ENCODE measurements at regions not wholly inside any gene's neighbourhood (a gene's known extent, or its start where the extent isn't known, plus 50 kb on each side); places are given as distances from the start of the nearest gene placed in this dataset.

DNA sequence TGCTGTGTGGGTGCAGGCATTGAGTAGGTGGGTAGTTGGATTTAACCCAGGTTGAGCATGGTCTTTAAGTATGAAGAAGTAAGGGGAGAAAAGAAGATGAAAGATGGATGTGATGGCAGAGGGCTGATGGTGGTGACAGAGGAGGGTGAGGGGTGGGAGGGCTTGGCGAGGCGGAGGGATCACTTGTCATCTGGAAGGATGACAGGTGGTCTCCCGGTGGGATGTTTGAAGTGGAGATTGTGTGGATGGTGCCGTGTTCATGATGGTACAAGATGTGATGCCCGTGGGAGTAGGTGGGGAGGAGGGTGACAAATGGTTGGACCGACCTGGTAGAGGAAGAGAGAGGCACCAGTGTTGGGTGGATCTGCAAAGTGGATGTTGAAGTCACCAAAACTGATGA, 208.8 kb downstream of the RPLP1 start:
- no peak for TF ChIP-seq POLR2A (IDR thresholded peaks at IDR 0.05; ENCODE audit: low read length)
- no peak for TF ChIP-seq GATA1 (IDR thresholded peaks at IDR 0.05; ENCODE audit: low read depth, low read length)
